Suprapubic skin (tissue), 3 donors: ENCODE measurements at regions not wholly inside any gene's neighbourhood (a gene's known extent, or its start where the extent isn't known, plus 50 kb on each side); places are given as distances from the start of the nearest gene placed in this dataset.

Experiments
- CTCF ChIP-seq, 2 donors: fragments of 200-600 bp in 1 of 2; fragments of 450-650 bp in 1 of 2; sonication (generic) in 1 of 2; IDR thresholded peaks; one replicate each; pipeline ENCODE4 v1.5.1; 2016 to 2019; ENCODE audit warnings: antibody characterized with exemption in 2 of 2, mild to moderate bottlenecking in 1 of 2, moderate library complexity in 1 of 2
- EP300 ChIP-seq: sonication (generic); formaldehyde crosslinking; IDR thresholded peaks from one replicate; pipeline ENCODE4 v1.6.1; 2017; ENCODE audit warnings: antibody characterized with exemption

- TF ChIP-seq CTCF (IDR thresholded peaks at IDR 0.05) (no peak), EP300 (no peak)
Observed at GRCh38 chr16:9411426-9411825, 320.0 kb downstream of the HAPSTR1 start.
